Activated CD4-positive, alpha-beta T cell treated with anti-CD3 and anti-CD28 coated beads, Interleukin-2, Interleukin-4, amounts not matched to agents 100 ng/mL and 50 ng/mL, durations not matched to agents 16 hours and 8 hours (primary cell): ENCODE measurements at regions not wholly inside any gene's neighbourhood (a gene's known extent, or its start where the extent isn't known, plus 50 kb on each side); places are given as distances from the start of the nearest gene placed in this dataset.
"Not testable (repeated sequence)": the region's sequence is repeated elsewhere in the genome, so short reads cannot be mapped to it uniquely, and the experiment has no call there.

Source experiments
- DNase-seq: peaks from one replicate; pipeline ENCODE4 v3.0.0-alpha.2; 2020; ENCODE audit warnings: low spot score

GRCh38 chr9:41623666-41624065 is 434.5 kb upstream of the ZNG1F start:
- DNase-seq, result not testable (repeated sequence)

GRCh38 chr9:41619254-41619653 is 430.1 kb upstream of the ZNG1F start:
- not testable (repeated sequence) for DNase-seq

- DNase-seq, result not testable (repeated sequence)
Observed at GRCh38 chr9:41606961-41607547, 417.9 kb upstream of the ZNG1F start.

- DNase-seq, result not testable (repeated sequence)
Observed at GRCh38 chr9:41565572-41565971, 376.5 kb upstream of the ZNG1F start.
